ENCODE measurements at regions not wholly inside any gene's neighbourhood (a gene's known extent, or its start where the extent isn't known, plus 50 kb on each side); places are given as distances from the start of the nearest gene placed in this dataset.

GRCh38 chr1:60583696-60584095, 498.7 kb upstream of the NFIA start:
- no peaks in the 10 kb centered on the region for H3K4me1 ChIP-seq (ENCODE audit: control insufficient read depth, insufficient read depth, low read length)
- H3K9me3 ChIP-seq (ENCODE audit: control insufficient read depth, insufficient read depth, low read length), result peaks cover 2% of the 10 kb centered on the region
- no peaks in the 10 kb centered on the region for H3K36me3 ChIP-seq (ENCODE audit: control insufficient read depth, insufficient read depth, low read length)
- no peak overlapping the region for H3K9ac ChIP-seq (ENCODE audit: low read depth, low read length)
- no peaks in the 10 kb centered on the region for H3K27me3 ChIP-seq (ENCODE audit: control insufficient read depth, insufficient read depth, low read length)
- no peak overlapping the region for H3K4me3 ChIP-seq (ENCODE audit: low read depth, low read length)

GRCh38 chr1:60581455-60582220, 500.7 kb upstream of the NFIA start:
- Histone ChIP-seq H3K4me1 (ENCODE audit: control insufficient read depth, insufficient read depth, low read length) (no peaks in the 10 kb centered on the region), H3K9ac (ENCODE audit: low read depth, low read length) (no peak overlapping the region), H3K27me3 (ENCODE audit: control insufficient read depth, insufficient read depth, low read length) (no peaks in the 10 kb centered on the region), H3K4me3 (ENCODE audit: low read depth, low read length) (no peak overlapping the region), H3K9me3 (ENCODE audit: control insufficient read depth, insufficient read depth, low read length) (peaks cover 2% of the 10 kb centered on the region), H3K36me3 (ENCODE audit: control insufficient read depth, insufficient read depth, low read length) (no peaks in the 10 kb centered on the region)

GRCh38 chr1:60577029-60577428, 503.5 kb upstream of the C1orf87 start:
- H3K4me3 ChIP-seq (ENCODE audit: low read depth, low read length), result no peak overlapping the region
- no peaks in the 10 kb centered on the region for H3K36me3 ChIP-seq (ENCODE audit: control insufficient read depth, insufficient read depth, low read length)
- no peak overlapping the region for H3K9ac ChIP-seq (ENCODE audit: low read depth, low read length)

GRCh38 chr1:60575326-60575977, 501.9 kb upstream of the C1orf87 start:
- Histone ChIP-seq H3K9ac (ENCODE audit: low read depth, low read length) (no peak overlapping the region), H3K4me3 (ENCODE audit: low read depth, low read length) (no peak overlapping the region), H3K9me3 (ENCODE audit: control insufficient read depth, insufficient read depth, low read length) (no peaks in the 10 kb centered on the region), H3K4me1 (ENCODE audit: control insufficient read depth, insufficient read depth, low read length) (peaks cover 7% of the 10 kb centered on the region), H3K36me3 (ENCODE audit: control insufficient read depth, insufficient read depth, low read length) (no peaks in the 10 kb centered on the region), H3K27me3 (ENCODE audit: control insufficient read depth, insufficient read depth, low read length) (no peaks in the 10 kb centered on the region)

More at GRCh38 chr1:60577029-60577428, 503.5 kb upstream of the C1orf87 start:
- peaks cover 7% of the 10 kb centered on the region for H3K4me1 ChIP-seq (ENCODE audit: control insufficient read depth, insufficient read depth, low read length)
- no peaks in the 10 kb centered on the region for H3K9me3 ChIP-seq (ENCODE audit: control insufficient read depth, insufficient read depth, low read length)
- no peaks in the 10 kb centered on the region for H3K27me3 ChIP-seq (ENCODE audit: control insufficient read depth, insufficient read depth, low read length)

- H3K9ac ChIP-seq (ENCODE audit: low read depth, low read length), result no peak overlapping the region
- H3K4me3 ChIP-seq (ENCODE audit: low read depth, low read length), result no peak overlapping the region
- no peaks in the 10 kb centered on the region for H3K9me3 ChIP-seq (ENCODE audit: control insufficient read depth, insufficient read depth, low read length)
- H3K36me3 ChIP-seq (ENCODE audit: control insufficient read depth, insufficient read depth, low read length), result no peaks in the 10 kb centered on the region
- no peaks in the 10 kb centered on the region for H3K27me3 ChIP-seq (ENCODE audit: control insufficient read depth, insufficient read depth, low read length)
- H3K4me1 ChIP-seq (ENCODE audit: control insufficient read depth, insufficient read depth, low read length), result peaks cover 7% of the 10 kb centered on the region
These were observed 500.3 kb upstream of the C1orf87 start for GRCh38 chr1:60573726-60574409.

- H3K4me3 ChIP-seq (ENCODE audit: low read depth, low read length), result no peak overlapping the region
- H3K4me1 ChIP-seq (ENCODE audit: control insufficient read depth, insufficient read depth, low read length), result peaks cover 7% of the 10 kb centered on the region
- no peaks in the 10 kb centered on the region for H3K27me3 ChIP-seq (ENCODE audit: control insufficient read depth, insufficient read depth, low read length)
- no peaks in the 10 kb centered on the region for H3K9me3 ChIP-seq (ENCODE audit: control insufficient read depth, insufficient read depth, low read length)
- H3K36me3 ChIP-seq (ENCODE audit: control insufficient read depth, insufficient read depth, low read length), result no peaks in the 10 kb centered on the region
- H3K9ac ChIP-seq (ENCODE audit: low read depth, low read length), result no peak overlapping the region
These were observed 499.6 kb upstream of the C1orf87 start for GRCh38 chr1:60573121-60573520.

GRCh38 chr1:60572378-60572777, 498.8 kb upstream of the C1orf87 start:
- H3K9ac ChIP-seq (ENCODE audit: low read depth, low read length), result no peak overlapping the region
- H3K4me3 ChIP-seq (ENCODE audit: low read depth, low read length), result no peak overlapping the region
- H3K9me3 ChIP-seq (ENCODE audit: control insufficient read depth, insufficient read depth, low read length), result no peaks in the 10 kb centered on the region
- no peaks in the 10 kb centered on the region for H3K27me3 ChIP-seq (ENCODE audit: control insufficient read depth, insufficient read depth, low read length)
- no peaks in the 10 kb centered on the region for H3K36me3 ChIP-seq (ENCODE audit: control insufficient read depth, insufficient read depth, low read length)
- peaks cover 7% of the 10 kb centered on the region for H3K4me1 ChIP-seq (ENCODE audit: control insufficient read depth, insufficient read depth, low read length)

GRCh38 chr1:60571811-60572210, 498.2 kb upstream of the C1orf87 start:
- no peak overlapping the region for H3K9ac ChIP-seq (ENCODE audit: low read depth, low read length)
- H3K4me3 ChIP-seq (ENCODE audit: low read depth, low read length), result no peak overlapping the region
- H3K27me3 ChIP-seq (ENCODE audit: control insufficient read depth, insufficient read depth, low read length), result no peaks in the 10 kb centered on the region
- H3K36me3 ChIP-seq (ENCODE audit: control insufficient read depth, insufficient read depth, low read length), result no peaks in the 10 kb centered on the region
- H3K4me1 ChIP-seq (ENCODE audit: control insufficient read depth, insufficient read depth, low read length), result peaks cover 7% of the 10 kb centered on the region
- H3K9me3 ChIP-seq (ENCODE audit: control insufficient read depth, insufficient read depth, low read length), result no peaks in the 10 kb centered on the region

GRCh38 chr1:60569189-60569588, 495.6 kb upstream of the C1orf87 start:
- H3K4me3 ChIP-seq (ENCODE audit: low read depth, low read length), result no peak overlapping the region
- no peak overlapping the region for H3K9ac ChIP-seq (ENCODE audit: low read depth, low read length)
- peaks cover 7% of the 10 kb centered on the region for H3K4me1 ChIP-seq (ENCODE audit: control insufficient read depth, insufficient read depth, low read length)
- no peaks in the 10 kb centered on the region for H3K9me3 ChIP-seq (ENCODE audit: control insufficient read depth, insufficient read depth, low read length)
- no peaks in the 10 kb centered on the region for H3K36me3 ChIP-seq (ENCODE audit: control insufficient read depth, insufficient read depth, low read length)
- H3K27me3 ChIP-seq (ENCODE audit: control insufficient read depth, insufficient read depth, low read length), result no peaks in the 10 kb centered on the region

GRCh38 chr1:60567256-60567655, 493.7 kb upstream of the C1orf87 start:
- H3K4me3 ChIP-seq (ENCODE audit: low read depth, low read length), result no peak overlapping the region
- H3K9ac ChIP-seq (ENCODE audit: low read depth, low read length), result no peak overlapping the region
- H3K36me3 ChIP-seq (ENCODE audit: control insufficient read depth, insufficient read depth, low read length), result no peaks in the 10 kb centered on the region
- H3K27me3 ChIP-seq (ENCODE audit: control insufficient read depth, insufficient read depth, low read length), result no peaks in the 10 kb centered on the region
- no peaks in the 10 kb centered on the region for H3K9me3 ChIP-seq (ENCODE audit: control insufficient read depth, insufficient read depth, low read length)
- H3K4me1 ChIP-seq (ENCODE audit: control insufficient read depth, insufficient read depth, low read length), result no peaks in the 10 kb centered on the region

- H3K4me3 ChIP-seq (ENCODE audit: low read depth, low read length), result no peak overlapping the region
- no peaks in the 10 kb centered on the region for H3K27me3 ChIP-seq (ENCODE audit: control insufficient read depth, insufficient read depth, low read length)
- H3K36me3 ChIP-seq (ENCODE audit: control insufficient read depth, insufficient read depth, low read length), result no peaks in the 10 kb centered on the region
- H3K4me1 ChIP-seq (ENCODE audit: control insufficient read depth, insufficient read depth, low read length), result no peaks in the 10 kb centered on the region
- no peak overlapping the region for H3K9ac ChIP-seq (ENCODE audit: low read depth, low read length)
- H3K9me3 ChIP-seq (ENCODE audit: control insufficient read depth, insufficient read depth, low read length), result no peaks in the 10 kb centered on the region
These were observed 491.6 kb upstream of the C1orf87 start for GRCh38 chr1:60564916-60565750.
